Stimulated activated CD8-positive, alpha-beta memory T cell treated with anti-CD3 and anti-CD28 coated beads, Interleukin-2, amount 100 ng/mL, for 48 hours (primary cell): ENCODE measurements at regions not wholly inside any gene's neighbourhood (a gene's known extent, or its start where the extent isn't known, plus 50 kb on each side); places are given as distances from the start of the nearest gene placed in this dataset.

Experiments used
- DNase-seq, 2 donors: peaks; one replicate each; pipeline ENCODE4 v3.0.0-alpha.2; 2020; ENCODE audit warnings: low read depth in 2 of 2

DNA sequence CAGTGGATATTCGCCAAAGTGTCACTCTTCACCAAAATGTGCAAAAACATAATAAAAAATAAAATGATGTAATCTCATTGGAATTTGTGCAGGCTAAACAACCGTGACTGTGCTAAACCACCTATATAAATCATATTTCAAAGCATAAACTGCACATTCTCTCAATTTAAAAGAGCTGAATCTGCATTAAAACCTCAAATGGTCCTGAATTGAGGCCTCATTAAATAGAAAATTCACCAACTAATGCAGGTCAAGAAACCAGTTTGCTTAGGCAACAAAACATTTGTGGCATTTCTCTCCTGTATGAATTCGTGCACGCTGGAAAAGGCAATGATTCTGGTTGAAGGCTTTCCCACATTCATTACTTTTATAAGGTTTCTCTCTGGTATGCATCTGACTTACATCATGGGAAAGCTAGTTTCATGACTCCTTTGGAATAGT is 80.1 kb upstream of the IFNG-AS1 start:
- DNase-seq = no peak

DNA sequence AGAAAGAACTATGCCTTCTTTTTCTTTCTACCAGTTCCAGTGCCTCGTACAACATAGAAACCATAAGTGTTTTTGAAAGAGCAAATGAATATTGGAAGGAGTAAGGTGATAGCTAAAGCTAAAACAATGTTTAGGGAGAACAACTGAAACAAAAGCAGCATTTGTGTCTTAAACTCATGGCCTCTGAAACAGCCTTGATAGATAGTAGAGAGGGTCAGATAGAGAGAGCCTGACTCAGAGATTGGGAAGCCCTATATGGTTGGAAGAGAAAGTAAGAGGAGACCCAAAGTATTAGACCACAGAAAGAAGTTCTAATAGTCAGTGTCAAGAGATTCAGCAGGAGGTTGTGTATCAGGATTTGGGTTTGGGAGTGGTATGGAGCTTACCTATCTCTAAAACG is 79.6 kb upstream of the IFNG-AS1 start:
- DNase-seq = no peak

DNA sequence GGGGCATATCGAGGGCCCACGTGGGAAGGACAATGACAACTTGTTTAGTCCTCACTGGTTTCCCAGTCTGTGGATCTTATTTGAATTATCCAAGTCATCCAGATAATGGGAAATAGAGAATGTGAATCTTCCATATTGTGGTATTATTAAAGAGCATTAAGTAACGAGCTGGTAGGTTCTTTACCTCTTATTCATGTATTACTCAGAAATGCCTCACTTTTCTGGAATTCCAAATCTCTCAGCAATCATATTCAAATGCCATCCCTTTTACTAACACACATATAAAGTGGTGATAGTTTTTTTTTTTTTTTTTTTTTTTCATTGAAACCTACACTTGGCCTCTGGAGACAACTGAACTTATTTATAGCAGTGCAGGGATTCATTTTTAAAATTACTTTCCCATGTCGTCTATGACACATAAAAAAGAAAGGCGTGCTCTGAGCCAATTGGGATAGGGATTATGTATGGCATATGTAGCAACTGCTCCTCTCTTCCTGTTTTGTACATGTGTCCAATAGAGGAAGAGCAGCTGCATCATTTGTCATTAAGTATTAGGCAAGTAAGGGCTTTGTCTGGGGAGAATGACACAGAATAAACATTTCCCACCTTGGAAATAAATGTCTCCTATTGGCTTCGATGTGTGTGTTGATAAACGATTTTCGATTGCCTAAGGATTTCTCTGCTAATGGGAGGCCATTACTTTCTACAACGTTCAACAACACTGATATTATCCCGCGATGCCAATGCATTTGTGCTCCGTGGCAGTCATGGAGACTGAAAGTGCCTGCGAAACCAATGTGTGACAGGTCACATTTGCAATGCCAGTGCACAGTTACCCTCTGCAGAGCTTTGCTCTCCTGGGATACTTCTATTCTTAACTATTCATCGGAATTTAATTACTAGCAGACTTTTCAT is 78.6 kb upstream of the IFNG-AS1 start:
- no peak for DNase-seq

DNA sequence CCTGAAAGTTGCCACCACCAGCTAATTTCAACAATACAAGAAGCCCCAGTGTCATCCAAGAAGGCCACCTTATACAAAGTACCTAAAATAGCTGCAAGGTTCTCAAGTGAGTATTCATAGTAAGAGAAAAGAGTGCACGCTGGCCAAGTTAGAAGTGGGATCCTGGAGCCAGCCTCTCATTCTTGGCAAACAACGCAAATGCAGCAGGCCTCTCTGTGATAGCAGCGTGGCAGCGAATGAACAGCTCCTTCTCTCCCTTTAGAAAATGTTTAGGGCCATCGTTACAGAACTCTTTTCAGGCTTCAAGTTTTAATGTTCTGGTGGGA is 78.0 kb upstream of the IFNG-AS1 start:
- no peak for DNase-seq

DNA sequence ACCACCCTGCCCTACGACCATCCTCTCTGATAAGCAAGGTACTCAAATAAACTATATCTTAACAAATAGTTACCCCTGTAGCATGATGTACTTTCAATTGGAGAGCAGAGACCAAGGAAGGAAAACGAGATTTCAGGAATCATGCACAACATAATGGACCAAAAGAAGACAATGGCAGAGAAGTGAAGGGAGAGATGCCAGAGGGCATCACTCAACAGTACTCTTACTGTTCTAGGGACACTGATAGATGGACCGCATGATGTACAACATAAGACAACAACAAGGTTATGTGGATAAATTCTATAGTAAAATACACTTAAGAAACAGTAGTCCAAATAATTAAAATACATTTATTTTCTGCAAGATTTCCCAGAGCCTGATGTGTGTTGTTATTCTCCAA is 77.5 kb upstream of the IFNG-AS1 start:
- DNase-seq = no peak

DNA sequence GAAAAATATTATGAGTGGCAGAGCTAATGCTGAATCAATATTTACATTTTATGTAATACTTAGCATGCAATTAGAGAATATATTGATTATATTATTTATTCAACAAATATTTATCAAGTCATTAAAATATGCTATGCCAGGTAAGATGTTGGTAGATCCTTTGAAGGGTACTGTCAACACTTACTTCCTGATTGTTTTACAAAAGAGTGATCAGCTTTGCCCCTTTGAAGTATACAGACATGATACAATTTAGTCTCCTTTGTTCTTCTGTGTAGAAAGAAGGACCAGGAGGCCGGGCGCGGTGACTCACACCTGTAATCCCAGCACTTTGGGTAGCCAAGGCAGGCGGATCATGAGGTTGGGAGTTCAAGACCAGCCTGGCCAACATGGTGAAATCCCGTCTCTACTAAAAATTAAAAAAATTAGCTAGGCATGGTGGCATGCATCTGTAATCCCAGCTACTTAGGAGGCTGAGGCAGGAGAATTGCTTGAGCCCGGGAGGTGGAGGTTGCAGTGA is 73.9 kb upstream of the IFNG-AS1 start:
- DNase-seq = no peak

DNA sequence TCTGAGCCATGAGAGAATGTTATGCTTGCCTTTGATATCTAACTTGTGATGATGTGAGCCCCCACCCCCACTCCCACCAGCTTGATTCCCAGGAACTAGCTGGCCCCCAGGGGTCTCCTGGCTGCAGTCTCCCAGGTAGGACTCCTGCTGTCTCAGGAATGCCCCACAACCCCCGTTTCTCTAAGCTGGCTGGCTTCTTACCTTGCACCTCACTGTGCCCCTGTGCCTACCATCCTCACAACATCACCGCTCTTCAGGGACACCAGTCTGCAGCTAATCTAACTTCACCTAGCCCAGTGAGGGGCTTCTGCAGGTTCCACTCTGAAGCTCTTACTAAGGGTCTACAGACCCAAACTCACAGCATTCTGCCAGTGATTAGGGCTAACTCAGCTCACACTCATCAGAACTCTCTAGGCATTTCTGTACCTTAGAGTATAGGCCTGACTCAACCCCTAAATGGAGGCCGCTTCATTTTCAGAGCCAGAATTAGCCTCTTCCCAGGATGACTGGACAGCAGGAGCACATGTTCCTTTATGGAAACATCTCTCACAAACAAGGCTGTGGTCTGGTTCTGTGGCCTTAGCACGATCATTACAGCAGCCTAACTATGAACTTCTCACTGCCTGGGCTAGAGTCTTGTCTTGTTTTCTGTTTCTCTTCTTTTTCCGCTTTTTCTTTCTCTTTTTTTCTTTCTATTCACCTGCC is 72.8 kb upstream of the IFNG-AS1 start:
- DNase-seq = no peak

DNA sequence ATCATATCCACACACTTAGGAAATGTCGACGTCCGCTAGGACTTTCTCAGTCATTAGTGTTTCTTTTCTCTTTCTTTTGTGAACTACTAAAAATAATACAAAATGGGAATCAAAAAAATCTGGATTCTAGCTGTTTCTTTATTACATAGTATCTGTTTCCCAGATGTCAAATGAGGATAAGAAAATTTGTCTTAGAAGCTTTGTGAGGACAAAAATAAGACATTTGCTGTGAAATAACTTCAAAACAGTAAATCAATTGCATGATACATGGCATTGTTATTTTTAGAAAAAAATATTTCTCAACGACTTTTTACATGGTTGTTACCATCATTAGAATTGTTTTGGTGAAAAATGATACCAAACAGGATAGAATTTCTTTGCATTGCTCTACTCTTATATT is 71.4 kb upstream of the IFNG-AS1 start:
- DNase-seq = no peak

DNA sequence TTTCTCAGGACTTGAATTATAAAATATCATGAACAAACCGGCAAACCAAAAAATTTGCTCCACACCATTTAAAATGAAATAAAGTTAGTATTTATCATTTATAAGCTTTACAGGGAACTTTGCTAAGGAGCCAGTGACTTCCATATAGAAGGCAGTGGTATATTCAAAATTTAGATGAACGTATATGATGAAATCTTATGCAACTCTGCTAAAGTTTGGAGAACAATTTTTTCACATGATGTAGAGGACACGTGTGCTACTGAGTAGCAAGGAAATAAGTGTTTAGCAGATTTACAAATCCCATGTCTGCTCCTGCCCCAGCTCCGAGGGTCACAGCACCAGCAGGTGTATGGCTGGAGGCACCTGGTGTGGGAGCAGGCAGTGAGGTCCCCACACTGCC is 70.8 kb upstream of the IFNG-AS1 start:
- DNase-seq = no peak

DNA sequence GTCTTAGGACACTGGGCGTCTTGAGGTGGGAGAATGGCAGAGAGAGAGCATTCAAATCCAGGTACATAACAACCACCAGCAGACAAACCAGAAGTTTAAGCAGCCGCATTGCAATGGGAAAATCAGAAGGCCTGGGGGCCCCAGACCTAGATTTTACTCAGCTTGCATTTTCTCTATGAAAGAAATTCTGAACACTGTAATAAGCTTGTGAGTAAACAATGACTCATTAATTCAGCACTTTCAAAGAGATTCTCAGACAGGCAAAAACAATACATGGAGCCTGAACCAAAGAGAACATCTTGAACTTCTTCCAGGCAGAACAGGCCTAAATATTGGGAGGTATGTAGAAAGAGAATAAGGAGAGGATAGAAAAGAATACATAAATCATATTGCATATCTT is 69.8 kb upstream of the IFNG-AS1 start:
- DNase-seq = no peak

DNA sequence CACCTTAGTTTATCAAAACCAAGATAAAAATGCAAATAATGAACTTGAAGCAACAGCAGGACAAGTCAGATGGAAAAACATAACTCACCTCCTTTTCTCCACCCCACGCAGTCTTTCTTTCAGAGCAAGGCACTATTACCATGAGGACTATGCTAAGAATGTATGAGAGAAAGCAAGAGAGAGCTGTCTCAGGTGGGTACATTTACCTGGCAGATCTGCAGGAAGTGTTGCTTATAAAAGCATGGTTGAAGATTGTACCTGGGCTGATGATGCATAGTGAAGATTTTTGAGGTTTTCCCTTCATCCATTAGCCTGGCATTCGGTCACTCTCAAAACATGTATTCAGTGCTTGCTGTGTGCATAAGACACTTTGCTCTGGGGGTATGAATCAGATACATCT is 68.8 kb upstream of the IFNG-AS1 start:
- DNase-seq = no peak

DNA sequence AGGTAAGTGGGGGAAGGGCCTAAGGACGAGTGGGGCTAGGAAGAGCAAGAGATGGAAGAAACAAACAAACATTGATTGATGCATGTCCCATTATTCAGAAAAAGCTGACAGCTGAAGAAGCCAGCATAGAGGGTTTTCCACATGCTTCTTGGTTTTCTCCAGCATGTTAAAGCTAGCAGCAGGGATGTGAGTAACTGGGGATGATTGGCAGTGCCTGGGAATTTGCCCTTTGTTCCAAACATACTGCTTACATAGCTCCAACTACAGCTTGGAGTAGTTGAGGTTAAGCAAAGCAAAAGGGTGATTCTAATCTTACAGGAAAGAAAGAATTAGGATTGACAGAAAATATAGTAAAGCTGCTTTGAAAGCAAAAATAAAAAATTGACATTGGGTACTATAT is 68.0 kb upstream of the IFNG-AS1 start:
- DNase-seq = no peak

DNA sequence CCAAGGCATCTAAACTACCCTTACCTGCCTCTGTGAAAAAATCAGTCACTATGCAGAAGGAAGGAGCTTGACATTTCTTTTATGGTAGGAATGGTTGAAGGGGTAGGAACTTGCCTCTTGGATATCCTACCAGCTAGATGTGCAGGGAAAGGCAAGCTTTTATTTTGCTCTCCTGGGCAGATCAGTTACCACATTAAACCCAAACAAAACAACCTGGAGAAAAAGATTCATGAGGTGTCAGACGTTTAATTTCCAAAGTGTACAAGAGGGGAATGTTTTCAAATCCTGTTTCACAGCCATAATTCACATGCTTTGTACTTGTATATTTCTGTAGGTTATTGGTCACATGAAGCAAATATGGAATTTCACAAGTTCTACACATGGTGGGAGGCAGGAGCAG is 67.0 kb upstream of the IFNG-AS1 start:
- no peak for DNase-seq

DNA sequence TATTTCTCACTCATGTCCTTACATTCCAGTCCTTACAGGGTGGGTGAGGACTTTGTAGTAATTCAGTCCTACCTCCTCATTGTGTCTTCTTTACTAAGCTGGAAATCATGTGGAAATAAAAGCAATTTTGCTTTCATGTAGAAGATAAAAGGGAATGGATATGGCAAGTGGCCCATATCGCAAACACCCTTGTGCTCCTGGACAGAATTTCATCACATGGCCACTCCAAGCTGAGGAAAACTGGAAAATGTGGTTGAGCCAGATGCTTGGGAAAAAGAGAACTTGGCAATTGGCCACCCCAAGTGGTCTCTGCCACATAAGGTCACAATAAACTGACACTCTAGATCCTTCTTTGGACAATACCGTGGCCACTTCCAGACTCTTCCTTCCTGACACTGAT is 64.2 kb upstream of the IFNG-AS1 start:
- no peak for DNase-seq

DNA sequence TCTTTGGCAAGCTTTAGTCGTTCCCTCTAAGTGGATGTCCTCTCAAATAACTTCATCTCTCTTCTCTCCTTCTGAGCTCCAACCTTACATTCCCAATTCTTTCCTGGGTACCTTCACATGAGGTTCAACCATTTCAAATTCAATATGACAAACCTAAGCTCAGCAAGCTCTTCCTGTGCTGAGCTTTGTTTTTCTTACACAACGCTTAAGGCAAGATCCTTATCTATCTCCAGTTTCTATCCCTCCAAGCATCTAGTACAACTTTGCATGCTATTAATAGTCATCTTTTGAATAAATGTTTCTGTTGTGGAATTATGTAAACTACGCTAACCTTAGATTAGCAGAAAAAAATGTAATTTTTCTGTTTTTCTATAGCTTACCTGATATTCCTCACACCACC is 63.7 kb upstream of the IFNG-AS1 start:
- DNase-seq = no peak

DNA sequence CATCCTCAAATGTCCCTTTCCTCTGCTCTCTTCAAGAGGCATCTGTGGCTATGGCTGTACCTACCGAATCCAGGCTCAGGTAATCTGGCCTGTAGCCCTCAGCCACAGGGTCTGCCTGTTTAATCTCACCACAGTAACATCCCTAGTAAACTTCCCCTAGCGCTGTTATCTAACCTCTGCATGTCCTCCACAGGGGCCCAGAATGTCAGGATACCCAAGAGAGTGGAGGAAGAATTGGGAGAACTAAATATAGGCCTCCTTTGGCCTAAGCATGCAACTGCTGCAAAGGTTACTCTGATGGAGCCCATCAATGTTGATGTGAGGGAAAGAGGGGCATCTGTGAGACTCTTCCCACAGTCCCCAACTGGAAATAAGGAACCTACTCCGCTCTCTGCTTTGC is 63.2 kb upstream of the IFNG-AS1 start:
- DNase-seq = no peak

DNA sequence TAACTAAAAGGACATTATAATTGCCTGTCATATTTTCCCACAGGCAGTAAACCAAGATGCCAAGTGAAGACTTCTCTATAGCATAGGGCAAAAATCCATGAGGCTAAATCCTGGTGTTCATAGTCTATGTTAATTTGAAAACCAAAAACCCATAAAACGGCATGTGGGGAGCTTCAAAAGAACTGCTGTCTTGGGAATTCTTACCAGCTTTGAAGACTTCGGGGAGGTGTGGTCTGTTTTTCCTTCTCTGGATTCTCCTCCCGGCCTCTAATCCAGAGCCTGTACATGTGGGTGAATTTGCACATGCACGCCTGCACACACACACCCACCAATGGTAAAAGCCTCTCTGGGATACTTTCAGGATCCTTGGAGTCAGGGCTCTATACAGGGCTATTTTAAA is 61.9 kb upstream of the IFNG-AS1 start:
- DNase-seq = no peak

DNA sequence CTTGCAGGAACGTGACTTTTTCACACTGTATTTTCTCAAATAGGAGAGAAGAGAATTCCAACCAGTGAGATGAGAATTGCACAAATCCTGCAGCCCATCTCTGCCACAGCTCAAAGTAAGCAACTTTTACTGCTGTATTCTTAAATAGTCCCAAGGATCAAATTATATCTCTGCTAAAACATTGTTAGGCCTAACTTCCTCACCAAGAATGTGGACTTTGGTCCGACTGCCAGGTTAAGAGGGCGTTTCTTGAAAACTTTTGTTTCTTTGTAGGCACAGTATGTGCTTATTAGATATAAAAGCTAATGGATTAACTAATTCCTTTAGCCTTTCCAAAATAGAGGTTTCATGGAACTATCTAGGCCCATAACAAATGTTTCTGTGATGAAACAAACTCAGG is 61.4 kb upstream of the IFNG-AS1 start:
- DNase-seq = no peak

DNA sequence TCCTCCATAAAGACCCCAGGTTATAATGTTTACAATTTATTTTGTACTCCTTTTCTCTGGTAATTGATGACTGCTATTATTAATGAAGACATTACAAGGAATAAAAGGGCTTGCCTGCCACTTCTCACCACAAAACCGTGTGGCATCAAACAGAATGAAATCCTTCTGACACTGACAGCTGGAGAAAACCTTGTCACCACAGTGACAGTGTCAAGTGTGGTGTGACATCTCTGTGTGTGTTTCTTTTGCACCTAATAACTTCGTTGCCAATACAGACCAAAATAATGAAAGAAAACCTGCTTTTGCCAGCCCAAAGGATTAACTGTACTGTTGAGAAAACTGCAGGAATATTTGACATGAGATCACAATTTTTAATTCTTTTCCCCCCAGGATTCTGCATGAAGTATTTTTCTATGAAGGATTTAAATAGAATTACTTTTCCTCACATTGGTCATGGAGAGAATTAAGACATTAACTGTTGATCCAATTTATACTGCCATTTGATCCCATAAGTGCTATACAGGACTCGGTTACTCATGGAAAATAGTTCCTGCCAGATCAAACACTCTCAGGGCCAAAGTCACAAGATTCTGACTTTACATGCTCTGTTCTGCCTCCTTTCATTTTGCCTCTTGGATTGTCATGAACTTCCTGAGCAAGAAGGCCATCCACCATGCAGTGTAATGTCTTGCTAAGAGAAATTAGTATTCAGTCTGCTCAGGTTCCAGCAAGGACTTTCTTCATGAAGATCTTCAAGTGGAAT is 60.4 kb upstream of the IFNG-AS1 start:
- no peak for DNase-seq

DNA sequence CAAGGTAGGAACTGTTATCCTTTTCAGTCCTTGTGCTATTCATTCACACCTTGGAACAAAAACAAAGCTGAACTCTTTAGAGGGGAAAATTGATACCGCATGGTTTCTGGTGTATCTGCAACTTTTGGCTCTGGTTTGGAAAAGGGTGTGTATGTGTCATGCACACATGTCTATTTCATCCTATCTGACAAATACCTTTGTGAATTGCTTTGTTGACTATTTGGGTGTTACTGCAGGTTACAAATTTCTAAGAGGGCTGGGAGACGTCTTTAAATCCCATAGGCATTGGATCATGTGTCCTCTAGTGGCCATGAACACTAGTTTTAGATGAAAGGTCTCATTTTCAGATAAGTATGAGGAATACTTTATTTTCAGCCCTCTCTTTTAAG is 59.9 kb upstream of the IFNG-AS1 start:
- DNase-seq = no peak

DNA sequence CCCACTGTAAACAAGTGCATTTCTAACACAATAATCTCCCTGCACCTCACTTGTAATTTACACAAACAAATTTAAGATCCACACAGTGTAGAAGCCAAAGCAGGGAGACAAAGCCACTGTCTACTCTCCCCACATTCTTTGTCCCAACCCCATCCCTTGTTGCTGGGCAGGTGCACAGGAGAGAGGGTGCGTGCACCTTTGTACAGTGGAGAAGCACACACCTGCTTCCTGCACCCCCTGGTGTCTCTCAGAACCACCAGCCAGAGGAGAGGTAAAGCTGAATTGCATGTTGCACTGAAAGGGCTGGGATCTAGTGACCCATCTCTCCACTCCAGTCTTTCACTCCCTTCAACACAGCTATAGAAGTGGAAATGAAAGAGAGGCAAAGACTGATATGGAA is 51.4 kb upstream of the IFNG-AS1 start:
- DNase-seq = no peak
